Glomerular visceral epithelial cell (primary cell): ENCODE measurements at regions not wholly inside any gene's neighbourhood (a gene's known extent, or its start where the extent isn't known, plus 50 kb on each side); places are given as distances from the start of the nearest gene placed in this dataset.

Source experiments
- DNase-seq: peaks from one replicate; pipeline ENCODE4 v3.0.0-alpha.2; 2016; ENCODE audit errors: extremely low spot score

- no peak for DNase-seq
Measured at GRCh38 chr14:49016381-49016780, 569.8 kb downstream of the RPS29 start.

GRCh38 chr14:49014476-49014875, 571.7 kb downstream of the RPS29 start:
- DNase-seq = no peak

- no peak for DNase-seq
Measured at GRCh38 chr14:49008363-49008762, 577.8 kb downstream of the RPS29 start.

DNA sequence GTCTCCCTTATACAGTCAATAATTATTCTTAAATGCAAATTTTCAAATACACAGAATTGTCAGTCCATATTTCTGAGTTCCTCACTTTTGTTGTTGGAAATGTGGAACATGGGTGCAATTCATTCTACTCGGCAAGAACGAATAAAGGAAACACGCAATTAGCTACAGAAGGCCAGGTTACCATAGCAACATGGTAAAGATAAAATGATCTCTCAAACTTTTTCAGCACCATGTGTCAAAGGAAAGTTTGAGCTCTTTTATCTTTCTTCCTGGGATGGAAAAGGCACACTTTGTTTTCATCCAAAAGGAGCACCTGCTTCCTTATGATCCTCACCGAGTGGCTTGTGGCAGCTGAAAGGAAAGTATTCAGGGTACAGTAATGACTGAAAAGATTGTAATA, 595.0 kb downstream of the RPS29 start:
- DNase-seq = no peak

GRCh38 chr14:48983351-48983888, 602.8 kb downstream of the RPS29 start:
- DNase-seq = no peak

DNA sequence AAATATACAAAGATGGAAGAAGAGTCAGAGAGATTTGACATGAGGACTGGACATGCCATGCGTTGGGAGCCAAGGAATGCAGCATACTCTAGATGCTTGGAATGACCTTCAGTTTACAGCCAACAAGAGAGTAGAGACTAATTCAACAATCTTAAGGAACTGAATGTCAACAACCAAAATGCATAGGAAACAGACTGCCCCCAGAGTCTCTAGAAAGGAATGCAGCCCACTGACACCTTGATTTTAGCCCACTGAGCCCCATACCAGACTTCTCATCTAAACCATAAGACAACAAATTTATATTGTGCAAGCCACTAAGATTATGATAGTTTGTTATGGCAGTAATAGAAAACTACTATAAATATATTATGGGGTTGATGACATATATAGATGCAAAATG, 611.2 kb downstream of the RPS29 start:
- DNase-seq = no peak

DNA sequence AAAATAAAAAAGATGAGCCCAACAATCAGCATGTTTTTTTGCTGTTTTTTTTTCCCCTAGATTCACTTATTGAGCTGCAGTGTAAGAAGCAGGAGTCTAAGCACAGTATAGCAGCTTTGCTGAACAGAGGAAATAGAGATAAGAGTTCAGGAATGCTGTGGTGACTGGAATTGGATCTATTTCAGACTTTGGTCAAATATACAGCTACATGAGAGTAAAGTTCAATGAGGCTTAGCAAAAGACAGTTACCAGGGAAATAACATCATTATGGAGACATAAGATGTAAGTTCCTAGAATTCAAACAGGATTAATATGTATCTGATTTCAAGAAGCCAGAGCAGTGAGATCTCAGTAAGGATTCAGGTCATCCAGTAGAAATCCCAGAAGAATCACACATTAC, 613.0 kb downstream of the RPS29 start:
- peak; percentile 74 for DNase-seq

DNA sequence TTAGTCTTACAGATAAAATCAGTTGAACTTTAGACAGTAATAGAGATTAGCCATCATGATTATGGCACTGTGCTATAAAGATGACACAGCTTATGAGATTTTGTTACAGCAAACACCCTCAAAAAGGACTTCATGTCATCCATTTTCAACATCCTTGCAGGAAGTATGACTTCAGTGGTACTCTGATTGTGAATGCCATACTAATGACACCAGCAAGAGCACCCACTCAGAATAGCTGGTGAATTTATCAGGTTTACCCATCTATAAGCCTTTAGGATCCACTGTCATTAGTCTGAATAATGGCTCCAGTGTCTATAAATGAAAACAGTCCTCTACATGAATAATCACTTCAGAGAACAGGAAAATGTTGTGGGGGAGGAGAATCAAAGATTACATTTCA, 615.2 kb downstream of the RPS29 start:
- DNase-seq = no peak

DNA sequence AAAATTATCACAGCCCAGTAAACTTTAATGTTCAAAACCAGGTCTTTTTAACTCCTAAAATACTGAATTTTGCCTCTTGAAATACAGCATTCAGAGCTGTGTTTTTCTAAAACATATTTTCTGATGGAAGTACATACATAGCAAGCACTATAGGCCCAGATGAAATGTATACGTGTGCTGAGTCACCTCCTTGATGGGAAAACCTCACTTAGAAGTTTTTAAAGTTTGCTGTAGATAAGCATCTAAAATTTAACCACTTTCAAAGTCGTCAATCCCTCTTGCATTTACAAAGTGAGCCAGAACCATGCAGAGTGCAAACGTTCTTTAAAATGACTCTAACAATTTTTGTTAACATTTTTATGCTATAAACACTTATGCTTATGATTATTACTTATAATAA, 618.8 kb downstream of the RPS29 start:
- DNase-seq = no peak

- DNase-seq = no peak
Measured at GRCh38 chr14:48963231-48963790, 622.9 kb downstream of the RPS29 start.

DNA sequence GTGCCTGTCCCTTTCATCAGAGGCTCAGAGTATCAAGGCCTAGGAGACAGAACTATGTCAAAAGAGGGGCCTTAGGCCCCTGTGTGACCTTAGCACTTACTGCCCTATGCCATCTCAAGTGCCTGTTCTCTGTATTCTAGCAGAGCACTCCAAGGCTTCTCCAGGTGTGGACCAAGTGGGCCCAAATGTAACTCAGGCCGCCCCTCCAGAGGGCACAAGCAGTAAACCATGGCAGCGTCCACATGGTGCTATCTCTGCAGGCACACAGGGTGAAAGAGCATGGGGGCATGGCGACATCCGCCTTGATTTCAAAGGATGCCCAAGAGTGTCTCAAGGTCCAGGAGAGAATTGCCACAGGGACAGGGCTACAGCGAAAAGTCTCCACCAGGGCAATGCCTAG, 628.7 kb downstream of the RPS29 start:
- no peak for DNase-seq

DNA sequence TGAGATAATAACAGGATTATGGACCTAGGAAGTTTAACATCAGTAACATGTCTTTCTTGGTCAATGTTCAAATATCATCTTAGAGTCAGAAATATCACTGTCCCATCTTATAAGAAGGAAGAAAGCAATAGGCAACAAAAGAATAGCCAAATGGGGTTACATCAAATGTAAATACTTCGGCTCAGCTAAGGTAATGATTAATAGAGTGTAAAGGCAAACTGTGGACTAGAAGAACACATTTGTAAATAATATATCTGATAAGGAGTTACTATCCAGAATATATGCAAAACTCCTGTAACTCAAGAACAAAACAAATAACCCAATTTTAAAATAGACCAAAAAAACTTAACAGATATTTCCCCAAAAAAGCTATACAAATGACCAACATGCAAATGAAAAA, 630.3 kb downstream of the RPS29 start:
- DNase-seq = no peak

DNA sequence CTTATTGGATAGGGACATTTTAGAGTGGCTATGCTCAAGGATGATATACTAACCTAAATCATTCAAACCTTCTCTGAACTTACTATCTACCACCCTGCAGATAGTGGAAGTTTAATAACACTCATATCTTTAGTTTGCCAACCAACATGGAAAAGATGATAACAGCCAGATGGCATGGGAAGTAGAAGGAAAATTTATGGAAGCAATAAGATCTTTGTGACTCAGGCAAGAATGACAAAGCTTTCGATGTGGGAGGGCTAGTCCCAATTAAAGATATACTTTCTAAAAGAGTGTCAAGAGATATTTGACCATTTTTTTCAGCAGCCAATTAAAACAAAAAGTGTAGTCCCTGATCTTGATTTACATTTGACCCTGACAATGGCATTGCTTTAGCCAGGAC, 631.7 kb downstream of the RPS29 start:
- no peak for DNase-seq

DNA sequence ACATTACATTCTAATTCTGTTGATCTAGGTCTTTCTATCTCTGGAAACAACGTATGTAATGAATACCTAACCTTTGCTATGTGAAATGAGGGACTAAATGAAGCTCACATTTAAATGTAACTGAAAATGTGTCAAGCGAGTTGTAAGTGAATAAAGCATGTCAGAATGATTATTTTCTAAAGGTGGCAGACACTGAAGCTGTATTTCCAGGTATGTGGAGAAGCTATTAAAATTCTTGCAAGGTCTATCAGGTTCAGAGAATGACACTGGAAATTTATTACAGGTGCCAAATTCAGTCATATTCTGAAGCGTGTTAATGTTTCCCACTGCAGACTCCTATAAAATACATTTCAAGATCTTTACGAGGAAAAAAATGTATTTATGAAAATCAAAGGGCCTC, 641.4 kb downstream of the RPS29 start:
- DNase-seq = no peak

GRCh38 chr14:48943913-48944312, 642.3 kb downstream of the RPS29 start:
- DNase-seq = no peak

DNA sequence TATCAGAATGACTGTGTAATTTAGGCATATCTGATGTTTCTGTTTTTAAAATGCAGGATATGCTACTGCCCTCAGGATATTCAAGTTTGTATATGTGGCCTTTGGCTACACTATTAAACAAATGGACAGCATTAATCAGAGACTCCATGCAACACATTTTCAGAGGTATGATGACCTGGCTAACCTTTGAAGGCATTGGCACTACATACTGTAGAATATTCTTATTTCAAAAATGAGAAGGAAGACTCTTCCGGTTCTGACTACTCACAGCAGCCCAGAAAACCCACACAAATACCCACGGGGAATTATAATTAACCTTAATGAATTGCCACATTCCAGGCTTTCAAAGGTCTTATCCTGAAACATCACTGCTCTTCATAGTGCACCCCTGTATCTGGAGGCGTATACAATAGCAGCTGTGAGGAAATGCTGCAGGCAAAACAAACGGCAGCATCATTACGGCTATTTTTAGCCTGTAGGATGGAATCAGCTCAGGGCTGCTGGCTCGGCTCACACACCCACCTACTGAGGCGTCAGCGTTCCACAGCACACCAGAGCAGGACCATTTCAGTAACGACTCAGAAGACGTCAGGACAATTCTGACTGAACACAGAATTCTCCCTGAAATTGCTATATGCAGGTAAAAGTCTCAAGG, 648.5 kb downstream of the RPS29 start:
- DNase-seq = peak; percentile 5

- peak; percentile 12 for DNase-seq
Measured at GRCh38 chr14:48936849-48937248, 649.3 kb downstream of the RPS29 start.

- DNase-seq = peak; percentile 49
Measured at GRCh38 chr14:48936362-48936761, 649.8 kb downstream of the RPS29 start.

GRCh38 chr14:48925184-48925583, 661.0 kb downstream of the RPS29 start:
- no peak for DNase-seq

DNA sequence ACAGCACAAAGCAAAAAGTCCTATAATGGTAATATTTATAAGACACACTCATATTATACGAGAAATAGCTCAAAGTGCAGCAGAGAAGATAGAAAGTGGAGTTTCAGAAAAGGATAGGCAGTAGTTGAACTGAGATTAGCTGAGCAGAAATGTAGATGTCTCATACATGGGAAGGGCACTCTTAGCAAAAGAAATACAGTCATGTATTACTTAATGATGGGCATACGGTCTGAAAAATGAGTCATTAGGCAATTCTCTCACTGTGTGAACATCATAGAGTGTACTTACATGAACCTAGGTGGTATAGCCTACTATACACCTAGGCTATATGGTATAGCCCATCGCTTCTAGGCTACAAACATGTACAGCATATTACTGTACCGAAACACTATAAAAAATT, 671.3 kb downstream of the RPS29 start:
- DNase-seq = peak; percentile 9

- DNase-seq = peak; percentile 3
Measured at GRCh38 chr14:48914382-48914781, 671.8 kb downstream of the RPS29 start.

DNA sequence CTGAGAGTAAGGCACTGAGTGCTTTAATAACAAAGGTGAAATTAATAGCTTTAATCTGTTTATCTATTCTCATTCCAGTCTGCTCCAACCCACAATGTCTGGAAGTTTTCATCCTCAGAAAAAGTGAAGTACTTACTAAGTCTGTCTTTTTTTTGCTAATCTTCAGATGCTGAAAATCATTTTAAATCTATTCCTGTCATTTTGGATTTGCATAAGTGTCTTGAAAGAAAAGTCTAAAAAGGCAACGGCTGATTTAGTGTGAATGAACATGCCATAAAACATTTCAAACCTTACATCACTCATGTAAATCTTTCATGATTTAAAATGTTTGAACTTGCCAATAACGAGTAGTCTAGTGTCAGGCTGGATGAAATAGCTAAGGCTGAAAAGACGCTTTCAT, 685.6 kb downstream of the RPS29 start:
- DNase-seq = no peak

DNA sequence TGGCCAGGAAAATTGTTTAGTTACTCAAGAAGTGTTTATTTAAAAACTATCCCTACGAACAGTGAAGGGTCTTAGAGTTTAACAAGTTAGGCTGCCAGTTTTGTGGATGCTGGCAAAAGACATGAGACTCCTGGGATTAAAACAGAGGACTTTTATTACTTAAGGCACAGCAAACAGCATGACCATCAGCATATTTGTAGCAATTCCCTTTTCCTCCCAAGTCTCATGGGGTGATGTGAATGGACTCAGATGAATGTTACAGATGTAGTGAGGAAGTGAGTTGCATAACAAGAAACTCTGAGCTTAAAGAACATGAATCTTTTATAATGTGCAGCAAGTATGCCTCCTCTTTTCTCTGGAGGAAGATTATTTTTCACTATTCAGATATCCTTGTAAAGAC, 695.8 kb downstream of the RPS29 start:
- no peak for DNase-seq

- no peak for DNase-seq
Measured at GRCh38 chr14:48876806-48877340, 709.3 kb downstream of the RPS29 start.
